CD4-positive, alpha-beta memory T cell (primary cell): ENCODE measurements at regions not wholly inside any gene's neighbourhood (a gene's known extent, or its start where the extent isn't known, plus 50 kb on each side); places are given as distances from the start of the nearest gene placed in this dataset.
"Not testable (repeated sequence)": the region's sequence is repeated elsewhere in the genome, so short reads cannot be mapped to it uniquely, and the experiment has no call there.

Source experiments
- CTCF ChIA-PET: fragments of 350-600 bp; sonication (Branson Sonifier 250); formaldehyde crosslinking; loops from one replicate; lab custom pipeline; 2021; ENCODE audit warnings: inconsistent platforms; ENCODE audit not compliant: partially characterized antibody; lab: Charles Lee
- POLR2A ChIA-PET: fragments of 350-600 bp; sonication (Branson Sonifier 250); formaldehyde crosslinking; loops from one replicate; lab custom pipeline; 2021; ENCODE audit not compliant: partially characterized antibody; lab: Charles Lee
- DNase-seq, 5 donors: peaks; one replicate each; pipeline versions ENCODE4 v3.0.0 to v3.0.0-alpha.2; 2020 to 2022; ENCODE audit warnings: mixed read lengths in 1 of 5
- H3K27ac ChIP-seq: one replicate; pipeline ENCODE4 v1.7.0; 2013; ENCODE audit warnings: low read depth, low read length
- H3K27me3 ChIP-seq: 2 replicates; pipeline ENCODE4 v1.7.0; 2013; ENCODE audit warnings: mild to moderate bottlenecking, low read length, moderate library complexity; ENCODE audit not compliant: insufficient read depth
- H3K36me3 ChIP-seq: 2 replicates; pipeline ENCODE4 v1.7.0; 2013; ENCODE audit warnings: mild to moderate bottlenecking, low read length, moderate library complexity; ENCODE audit not compliant: insufficient read depth
- H3K4me1 ChIP-seq: 2 replicates; pipeline ENCODE4 v1.7.0; 2013; ENCODE audit warnings: mild to moderate bottlenecking, low read length, moderate library complexity; ENCODE audit not compliant: insufficient read depth
- H3K4me3 ChIP-seq, 2 donors: one replicate each; pipeline ENCODE4 v1.7.0; 2013; ENCODE audit warnings: low read length in 2 of 2, mild to moderate bottlenecking in 1 of 2
- H3K9me3 ChIP-seq, 2 donors: one replicate each; pipeline ENCODE4 v1.7.0; 2013; ENCODE audit warnings: low read length in 2 of 2, control low read depth in 1 of 2; ENCODE audit not compliant: control insufficient read depth in 1 of 2
- H3K27ac Mint-ChIP-seq, 7 donors: one replicate each; pipeline ENCODE4 v1.8.0; 2020 to 2021; ENCODE audit warnings: mixed read lengths in 7 of 7, mild to moderate bottlenecking in 6 of 7, inconsistent platforms in 3 of 7, moderate library complexity in 3 of 7
- H3K27me3 Mint-ChIP-seq, 2 donors: one replicate each; pipeline ENCODE4 v1.8.0; 2020 to 2021; ENCODE audit warnings: mixed read lengths in 2 of 2
- H3K36me3 Mint-ChIP-seq, 2 donors: one replicate each; pipeline ENCODE4 v1.8.0; 2020 to 2021; ENCODE audit warnings: mixed read lengths in 2 of 2, inconsistent platforms in 1 of 2, mild to moderate bottlenecking in 1 of 2
- H3K4me1 Mint-ChIP-seq, 4 donors: one replicate each; pipeline ENCODE4 v1.8.0; 2020 to 2021; ENCODE audit warnings: mixed read lengths in 4 of 4, mild to moderate bottlenecking in 1 of 4
- H3K4me3 Mint-ChIP-seq, 8 donors: one replicate each; pipeline ENCODE4 v1.8.0; 2020 to 2021; ENCODE audit warnings: mixed read lengths in 8 of 8, mild to moderate bottlenecking in 7 of 8, moderate library complexity in 6 of 8, inconsistent platforms in 3 of 8
- H3K9me3 Mint-ChIP-seq, 8 donors: one replicate each; pipeline ENCODE4 v1.8.0; 2020 to 2021; ENCODE audit warnings: mixed read lengths in 8 of 8, mild to moderate bottlenecking in 5 of 8, inconsistent platforms in 3 of 8, moderate library complexity in 1 of 8
- intact Hi-C: fragments of 100-400 bp; cut with micrococcal nuclease; formaldehyde crosslinking; loops from one replicate; pipeline ENCODE4 v1.15.1; 2023

DNA sequence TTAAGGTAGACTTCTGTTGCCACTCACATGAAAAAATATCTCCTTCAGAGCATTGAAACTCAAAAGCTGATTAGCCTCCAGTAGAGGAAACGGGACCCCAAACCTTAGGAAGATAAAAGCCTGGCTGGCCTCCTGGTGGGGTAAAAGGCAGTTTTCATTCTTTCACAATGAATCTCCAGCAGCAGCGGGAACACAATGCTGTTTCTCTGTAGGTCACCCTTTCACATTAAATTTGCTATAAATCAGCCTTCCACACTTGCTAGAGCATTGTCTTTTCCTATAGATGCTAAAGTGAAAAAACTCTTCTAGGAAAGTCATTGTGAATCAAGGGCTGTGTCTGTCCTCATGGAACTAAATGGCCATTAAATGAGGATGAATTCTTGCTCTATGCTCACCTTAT lies 207.3 kb upstream of the MAGEB2 start:
- Mint-ChIP-seq H3K27ac (no peak overlapping the region), H3K9me3 (peaks cover 0 to 12% (median 7%) of the 10 kb centered on the region in 8 donors), H3K36me3 (no peaks in the 10 kb centered on the region), H3K27me3 (no peaks in the 10 kb centered on the region), H3K4me1 (no peaks in the 10 kb centered on the region), H3K4me3 (no peak overlapping the region)
- H3K27ac ChIP-seq: no peak overlapping the region
- intact Hi-C loops: no loop called here
- DNase-seq: no peak
- POLR2A ChIA-PET: no interaction called here
- no peaks in the 10 kb centered on the region for H3K9me3 ChIP-seq
- H3K4me1 ChIP-seq: no peaks in the 10 kb centered on the region
- no peaks in the 10 kb centered on the region for H3K27me3 ChIP-seq
- no peak overlapping the region for H3K4me3 ChIP-seq
- CTCF ChIA-PET: no interaction called here
- no peaks in the 10 kb centered on the region for H3K36me3 ChIP-seq

DNA sequence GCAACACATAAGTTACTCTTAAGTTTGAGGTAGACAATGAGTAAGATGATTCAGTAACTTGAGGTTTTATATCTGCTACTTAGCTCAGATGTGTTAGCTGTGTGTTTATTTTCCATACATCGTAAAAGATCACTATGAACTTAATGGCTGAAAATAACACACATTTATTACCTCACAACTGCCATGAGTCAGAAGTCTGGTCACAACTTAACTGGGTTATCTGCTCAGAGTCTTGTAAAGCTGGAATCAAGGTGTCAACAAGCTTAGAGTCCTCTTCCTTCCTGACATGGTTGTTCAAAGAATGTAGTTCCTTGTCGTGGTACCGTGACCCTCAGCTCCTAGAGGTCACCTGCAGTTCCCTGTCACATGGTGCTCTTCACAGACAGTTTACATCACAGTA lies 204.9 kb upstream of the MAGEB2 start:
- Histone ChIP-seq H3K36me3 (no peaks in the 10 kb centered on the region), H3K9me3 (no peaks in the 10 kb centered on the region), H3K27me3 (no peaks in the 10 kb centered on the region), H3K27ac (no peak overlapping the region), H3K4me3 (no peak overlapping the region), H3K4me1 (no peaks in the 10 kb centered on the region)
- Mint-ChIP-seq H3K4me1 (no peaks in the 10 kb centered on the region), H3K9me3 (peaks cover 0 to 9% (median 5%) of the 10 kb centered on the region in 8 donors), H3K4me3 (no peak overlapping the region), H3K27me3 (no peaks in the 10 kb centered on the region), H3K36me3 (no peaks in the 10 kb centered on the region), H3K27ac (no peak overlapping the region)
- DNase-seq: no peak
- POLR2A ChIA-PET: no interaction called here
- intact Hi-C loops: no loop called here
- CTCF ChIA-PET: no interaction called here

GRCh38 chrX:30015440-30015839 lies 199.9 kb upstream of the MAGEB2 start:
- intact Hi-C loops: no loop called here
- no peak overlapping the region for H3K27ac ChIP-seq
- H3K4me3 Mint-ChIP-seq: no peak overlapping the region
- no peak for DNase-seq
- peaks cover 0 to 9% (median 4%) of the 10 kb centered on the region in 8 donors for H3K9me3 Mint-ChIP-seq
- ChIA-PET CTCF (no interaction called here), POLR2A (no interaction called here)
- H3K27me3 ChIP-seq: no peaks in the 10 kb centered on the region
- no peaks in the 10 kb centered on the region for H3K36me3 Mint-ChIP-seq
- no peak overlapping the region for H3K27ac Mint-ChIP-seq
- H3K4me3 ChIP-seq: no peak overlapping the region
- H3K4me1 ChIP-seq: no peaks in the 10 kb centered on the region
- H3K9me3 ChIP-seq: no peaks in the 10 kb centered on the region
- no peaks in the 10 kb centered on the region for H3K27me3 Mint-ChIP-seq
- no peaks in the 10 kb centered on the region for H3K36me3 ChIP-seq
- no peaks in the 10 kb centered on the region for H3K4me1 Mint-ChIP-seq

- intact Hi-C loops: no loop called here
- Histone ChIP-seq H3K9me3 (no peaks in the 10 kb centered on the region), H3K27me3 (no peaks in the 10 kb centered on the region), H3K27ac (no peak overlapping the region), H3K4me3 (no peak overlapping the region), H3K36me3 (no peaks in the 10 kb centered on the region), H3K4me1 (no peaks in the 10 kb centered on the region)
- CTCF ChIA-PET: no interaction called here
- peaks cover 0 to 8% (median 1%) of the 10 kb centered on the region in 8 donors for H3K9me3 Mint-ChIP-seq
- no peak overlapping the region for H3K4me3 Mint-ChIP-seq
- no peaks in the 10 kb centered on the region for H3K36me3 Mint-ChIP-seq
- H3K27me3 Mint-ChIP-seq: no peaks in the 10 kb centered on the region
- H3K4me1 Mint-ChIP-seq: no peaks in the 10 kb centered on the region
- POLR2A ChIA-PET: no interaction called here
- no peak overlapping the region for H3K27ac Mint-ChIP-seq
- DNase-seq: no peak
Observed at GRCh38 chrX:30027636-30028035, 187.7 kb upstream of the MAGEB2 start.

- CTCF ChIA-PET, H3K4me1 ChIP-seq, H3K27me3 Mint-ChIP-seq, H3K36me3 ChIP-seq, H3K9me3 ChIP-seq, H3K27ac ChIP-seq, H3K27ac Mint-ChIP-seq, H3K27me3 ChIP-seq, H3K36me3 Mint-ChIP-seq, H3K9me3 Mint-ChIP-seq, H3K4me1 Mint-ChIP-seq, H3K4me3 ChIP-seq, intact Hi-C loops, POLR2A ChIA-PET, DNase-seq, H3K4me3 Mint-ChIP-seq: not testable (repeated sequence)
Observed at GRCh38 chrX:30036406-30036805, 179.0 kb upstream of the MAGEB2 start.

DNA sequence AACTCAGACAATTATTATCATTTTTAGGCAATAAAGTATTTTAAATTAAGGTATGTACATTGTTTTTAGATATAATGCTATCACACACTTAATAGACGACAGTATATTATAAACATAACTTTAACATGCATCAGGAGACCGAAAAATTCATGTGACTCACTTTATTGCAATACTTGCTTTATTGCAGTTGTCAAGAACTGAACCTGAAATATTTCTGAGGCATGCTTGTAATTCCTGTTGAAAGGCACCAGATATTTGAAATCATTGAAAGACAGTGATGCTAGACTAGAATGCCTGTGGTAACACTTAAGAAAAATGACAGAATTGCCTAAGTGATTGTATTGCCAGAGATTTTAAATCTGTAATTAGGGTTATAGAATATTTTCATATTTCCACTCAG lies 175.6 kb upstream of the MAGEB2 start:
- Mint-ChIP-seq H3K4me3 (no peak overlapping the region), H3K9me3 (peaks cover 0 to 7% (median 1%) of the 10 kb centered on the region in 8 donors), H3K4me1 (no peaks in the 10 kb centered on the region), H3K27me3 (no peaks in the 10 kb centered on the region), H3K27ac (no peak overlapping the region), H3K36me3 (no peaks in the 10 kb centered on the region)
- ChIA-PET CTCF (no interaction called here), POLR2A (no interaction called here)
- Histone ChIP-seq H3K9me3 (no peaks in the 10 kb centered on the region), H3K4me1 (no peaks in the 10 kb centered on the region), H3K27ac (no peak overlapping the region), H3K27me3 (no peaks in the 10 kb centered on the region), H3K4me3 (no peak overlapping the region), H3K36me3 (no peaks in the 10 kb centered on the region)
- DNase-seq: no peak
- intact Hi-C loops: no loop called here

- ChIA-PET POLR2A (no interaction called here), CTCF (no interaction called here)
- intact Hi-C loops: no loop called here
- no peaks in the 10 kb centered on the region for H3K27me3 Mint-ChIP-seq
- H3K4me1 Mint-ChIP-seq: no peaks in the 10 kb centered on the region
- no peak overlapping the region for H3K27ac ChIP-seq
- H3K27me3 ChIP-seq: no peaks in the 10 kb centered on the region
- H3K36me3 ChIP-seq: no peaks in the 10 kb centered on the region
- no peaks in the 10 kb centered on the region for H3K36me3 Mint-ChIP-seq
- no peak overlapping the region for H3K4me3 ChIP-seq
- H3K4me1 ChIP-seq: no peaks in the 10 kb centered on the region
- no peaks in the 10 kb centered on the region for H3K9me3 ChIP-seq
- no peak for DNase-seq
- no peak overlapping the region for H3K4me3 Mint-ChIP-seq
- peaks cover 0 to 3% (median under 1%) of the 10 kb centered on the region in 8 donors for H3K9me3 Mint-ChIP-seq
- H3K27ac Mint-ChIP-seq: no peak overlapping the region
Observed at GRCh38 chrX:30060718-30061117, 154.6 kb upstream of the MAGEB2 start.

DNA sequence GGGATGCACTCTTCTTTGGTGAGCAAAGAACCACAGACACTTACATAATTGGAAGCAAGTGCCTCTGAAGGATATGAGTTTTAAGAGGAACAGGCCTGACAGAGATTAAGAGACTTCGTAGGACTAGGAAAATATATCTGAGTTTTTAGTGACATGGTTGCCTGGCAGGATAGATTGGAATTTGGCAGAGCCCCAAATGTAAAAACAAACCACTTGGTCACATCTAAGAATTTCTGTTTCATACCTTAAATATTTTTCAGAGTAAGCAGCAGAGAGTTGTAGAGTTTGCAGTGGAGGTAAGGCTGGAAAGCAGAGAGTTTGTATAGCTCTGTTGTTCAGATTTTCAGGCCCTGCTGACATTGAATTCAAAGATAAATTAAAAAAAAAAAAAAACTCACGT lies 150.1 kb upstream of the MAGEB2 start:
- no peak overlapping the region for H3K4me3 Mint-ChIP-seq
- H3K4me3 ChIP-seq: no peak overlapping the region
- H3K36me3 Mint-ChIP-seq: no peaks in the 10 kb centered on the region
- DNase-seq: no peak
- H3K4me1 Mint-ChIP-seq: no peaks in the 10 kb centered on the region
- no peaks in the 10 kb centered on the region for H3K36me3 ChIP-seq
- no peaks in the 10 kb centered on the region for H3K27me3 Mint-ChIP-seq
- no peaks in the 10 kb centered on the region for H3K9me3 ChIP-seq
- intact Hi-C loops: no loop called here
- H3K9me3 Mint-ChIP-seq: peaks cover 0 to 8% (median under 1%) of the 10 kb centered on the region in 8 donors
- no peaks in the 10 kb centered on the region for H3K4me1 ChIP-seq
- H3K27ac ChIP-seq: no peak overlapping the region
- no peak overlapping the region for H3K27ac Mint-ChIP-seq
- ChIA-PET CTCF (no interaction called here), POLR2A (no interaction called here)
- no peaks in the 10 kb centered on the region for H3K27me3 ChIP-seq
